ENCODE measurements at regions not wholly inside any gene's neighbourhood (a gene's known extent, or its start where the extent isn't known, plus 50 kb on each side); places are given as distances from the start of the nearest gene placed in this dataset.
"Not testable (repeated sequence)": the region's sequence is repeated elsewhere in the genome, so short reads cannot be mapped to it uniquely, and the experiment has no call there.

- DNase-seq: no peak
Measured at GRCh38 chr7:114279901-114280300, 134.7 kb upstream of the FOXP2 start.

DNA sequence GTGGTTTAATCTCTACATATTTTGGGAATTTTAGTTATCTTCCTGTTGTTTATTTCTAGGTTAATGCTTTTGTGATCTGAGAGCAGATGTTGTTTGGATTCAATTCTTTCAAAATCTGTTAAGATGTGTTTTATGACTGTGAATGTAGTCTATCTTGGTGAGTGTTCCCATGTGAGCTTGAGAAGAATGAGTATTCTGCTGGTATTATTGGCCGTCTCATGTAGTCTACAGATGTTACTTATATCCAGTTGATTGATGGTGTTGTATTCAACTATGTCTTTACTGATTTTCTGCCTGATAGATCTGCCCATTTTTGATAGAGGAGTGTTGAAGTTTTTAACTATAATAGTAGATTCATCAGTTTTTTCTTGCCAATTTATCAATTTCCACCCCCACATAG is 141.4 kb upstream of the FOXP2 start:
- DNase-seq: no peak

GRCh38 chr7:114269714-114270113 is 144.9 kb upstream of the FOXP2 start:
- DNase-seq: no peak

- not testable (repeated sequence) for DNase-seq
Measured at GRCh38 chr7:114267550-114267949, 147.1 kb upstream of the FOXP2 start.

DNA sequence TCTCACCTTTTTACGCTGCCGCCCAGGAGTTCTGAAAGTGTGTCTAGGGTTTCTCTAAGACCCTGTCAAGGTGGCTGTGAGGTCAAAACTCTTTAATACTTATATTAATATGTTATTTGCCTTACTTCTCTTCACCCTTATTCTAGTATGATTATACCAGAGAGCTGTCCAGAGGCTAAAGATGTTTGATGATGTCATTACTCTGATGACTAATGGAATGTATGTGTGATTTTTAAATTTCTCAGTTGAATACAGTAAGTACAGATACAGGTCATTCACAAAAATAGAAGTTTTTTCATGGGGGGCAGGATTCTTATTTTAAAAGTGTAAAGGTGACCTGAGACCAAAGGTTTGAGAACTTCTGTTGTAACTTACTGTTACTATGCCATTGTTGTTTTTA is 150.6 kb upstream of the FOXP2 start:
- DNase-seq: no peak

DNA sequence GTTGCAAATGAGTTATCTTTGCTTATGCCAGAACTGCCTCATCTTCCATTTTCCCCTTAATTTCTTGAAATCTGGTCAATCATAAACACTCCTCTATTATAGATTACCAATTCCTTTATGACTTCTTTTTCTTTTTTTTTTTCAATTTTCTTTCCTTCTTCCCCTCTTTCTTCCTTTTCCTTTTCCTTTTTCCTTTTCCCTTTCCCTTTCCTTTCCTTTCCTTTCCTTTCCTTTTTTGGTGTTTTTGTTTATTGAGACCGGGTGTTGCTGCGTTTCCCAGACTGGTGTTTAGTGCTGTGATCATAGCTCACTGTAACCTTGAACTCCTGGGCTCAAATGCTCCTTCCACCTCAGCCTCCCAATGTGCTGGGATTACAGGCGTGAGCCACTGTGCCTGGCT is 151.4 kb upstream of the FOXP2 start:
- DNase-seq: no peak

GRCh38 chr7:114255404-114255841 is 159.2 kb upstream of the FOXP2 start:
- no peak for DNase-seq

- DNase-seq: no peak
Measured at GRCh38 chr7:114243646-114244045, 171.0 kb upstream of the FOXP2 start.

- DNase-seq: no peak
Measured at GRCh38 chr7:114242992-114243507, 171.6 kb upstream of the FOXP2 start.

DNA sequence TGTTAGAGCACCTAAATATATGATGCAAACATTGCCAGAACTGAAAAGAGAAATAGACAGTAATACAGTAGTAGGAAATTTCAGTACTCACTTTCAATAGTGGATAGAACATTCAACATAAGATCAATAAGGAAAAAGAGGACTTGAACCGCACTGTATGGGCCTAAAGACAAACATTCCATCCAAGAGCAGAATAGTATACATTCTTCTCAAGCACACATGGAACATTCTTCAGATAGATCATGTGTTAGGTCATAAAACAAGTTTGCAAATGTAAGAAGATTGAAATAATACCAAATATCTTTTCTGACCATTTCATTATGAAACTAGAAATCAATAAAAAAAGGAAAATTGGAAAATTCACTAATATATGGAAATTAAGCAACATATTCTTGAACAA is 185.4 kb upstream of the FOXP2 start:
- no peak for DNase-seq

DNA sequence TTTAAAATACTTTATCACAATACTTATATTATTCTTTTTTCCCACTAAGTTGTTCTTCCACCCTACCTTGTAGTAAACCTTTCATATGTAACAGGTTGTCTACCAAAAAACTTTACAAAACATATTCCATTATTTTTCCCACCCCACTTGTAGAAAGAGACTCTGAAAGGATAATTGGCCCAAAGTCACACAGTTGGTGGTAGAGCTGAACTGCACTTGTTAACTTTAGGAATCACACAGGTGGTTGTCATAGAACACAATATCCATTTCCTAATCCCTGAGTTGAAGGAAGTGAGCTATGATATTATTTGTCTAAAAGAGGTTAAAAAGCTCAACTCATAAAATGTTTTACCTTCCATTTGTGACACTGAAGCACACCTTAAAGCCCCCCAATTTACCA is 188.8 kb upstream of the FOXP2 start:
- DNase-seq: no peak

DNA sequence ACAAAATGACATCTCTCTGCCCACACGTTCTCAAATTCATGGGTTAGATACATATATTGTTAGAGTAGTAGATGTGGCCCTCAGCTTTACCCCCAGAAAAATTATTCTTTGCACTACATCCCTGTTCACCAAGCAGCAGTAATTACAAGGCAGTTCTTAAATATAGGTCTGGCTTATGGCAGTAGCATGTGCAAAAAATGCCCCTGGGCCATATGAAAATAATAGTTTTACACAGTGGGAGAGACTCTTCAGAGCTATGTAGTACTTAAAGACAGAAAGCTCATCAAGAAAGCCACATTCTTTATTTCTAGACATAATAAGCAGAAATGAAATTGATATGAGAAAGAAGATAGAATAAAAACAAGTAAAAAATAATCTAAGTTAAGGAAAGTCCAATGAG is 196.3 kb upstream of the FOXP2 start:
- no peak for DNase-seq

GRCh38 chr7:114217026-114217806 is 197.4 kb upstream of the FOXP2 start:
- DNase-seq: no peak

DNA sequence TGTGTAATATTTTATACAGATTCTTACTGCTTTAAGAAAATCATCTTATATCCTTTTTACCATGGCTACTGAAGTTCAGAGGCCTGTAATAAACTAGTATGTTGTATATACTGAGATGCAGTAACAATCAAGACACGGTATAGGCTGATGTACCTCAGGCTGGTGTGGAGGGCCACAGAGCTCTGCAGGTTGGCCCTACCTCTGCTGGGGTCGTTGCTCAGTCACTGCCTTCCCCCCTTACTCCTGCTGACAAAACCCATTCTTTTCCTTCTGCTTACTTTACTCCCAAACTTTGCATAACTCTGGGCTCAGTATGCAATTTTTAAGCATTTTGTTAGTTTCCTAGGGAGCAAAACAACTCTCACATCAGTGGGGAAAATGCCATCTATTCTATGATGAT is 200.1 kb upstream of the FOXP2 start:
- no peak for DNase-seq

DNA sequence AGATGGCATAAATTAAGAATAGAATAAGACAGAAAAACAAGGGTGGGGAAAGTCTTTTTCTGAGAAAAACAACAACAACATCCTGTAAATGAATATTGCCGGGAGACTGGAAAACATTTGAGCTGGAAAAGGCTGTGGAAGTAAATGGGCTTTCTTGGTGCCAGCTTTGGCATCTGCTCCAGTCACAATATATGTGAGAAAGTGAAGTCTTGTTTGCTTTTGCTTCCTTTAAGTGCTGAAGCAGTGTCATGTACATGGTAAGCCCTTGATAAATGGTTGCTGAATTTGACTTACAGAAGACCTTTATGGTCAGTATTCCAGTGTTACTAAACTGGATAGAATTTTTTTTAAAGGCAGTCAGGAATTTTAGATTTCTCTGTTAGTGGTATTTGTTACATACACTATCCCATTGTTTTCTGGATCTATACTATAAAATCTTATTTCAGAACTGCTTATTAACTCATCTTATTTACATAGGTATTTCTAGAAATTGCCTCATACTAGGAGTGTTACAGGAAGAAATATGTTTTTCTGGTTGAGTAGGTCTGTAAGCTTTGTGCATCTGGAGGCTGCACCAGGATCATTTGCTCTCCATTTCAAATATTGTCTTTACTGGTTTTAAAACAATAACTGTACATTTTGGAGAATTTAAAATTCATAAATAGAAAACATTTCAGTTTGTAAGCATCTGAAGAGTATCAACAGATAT is 201.7 kb upstream of the FOXP2 start:
- no peak for DNase-seq

GRCh38 chr7:114209968-114210367 is 204.6 kb upstream of the FOXP2 start:
- DNase-seq: no peak

GRCh38 chr7:114206688-114207087 is 207.9 kb upstream of the FOXP2 start:
- DNase-seq: no peak

- DNase-seq: no peak
Measured at GRCh38 chr7:114196517-114196916, 218.1 kb upstream of the FOXP2 start.

DNA sequence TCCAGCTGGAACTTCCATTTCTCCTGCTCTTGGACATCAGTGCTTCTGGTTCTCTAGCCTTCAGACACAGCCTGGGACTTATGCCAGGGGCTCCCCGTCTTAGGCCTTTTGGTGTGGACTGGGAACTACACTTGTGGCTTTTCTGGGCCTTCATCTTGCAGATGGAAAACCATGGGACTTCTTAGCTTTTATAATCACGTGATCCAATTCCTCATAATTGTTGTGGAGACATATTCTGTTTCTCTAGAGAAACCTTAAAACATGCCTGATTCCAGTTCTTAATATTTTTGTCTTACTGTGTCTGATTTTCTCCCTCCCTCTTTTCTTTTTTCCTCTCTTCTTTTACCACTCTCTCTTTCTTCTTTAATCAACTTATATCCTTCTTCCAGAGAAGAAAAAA is 224.2 kb upstream of the FOXP2 start:
- DNase-seq: no peak

- no peak for DNase-seq
Measured at GRCh38 chr7:114183311-114184088, 231.1 kb upstream of the FOXP2 start.

DNA sequence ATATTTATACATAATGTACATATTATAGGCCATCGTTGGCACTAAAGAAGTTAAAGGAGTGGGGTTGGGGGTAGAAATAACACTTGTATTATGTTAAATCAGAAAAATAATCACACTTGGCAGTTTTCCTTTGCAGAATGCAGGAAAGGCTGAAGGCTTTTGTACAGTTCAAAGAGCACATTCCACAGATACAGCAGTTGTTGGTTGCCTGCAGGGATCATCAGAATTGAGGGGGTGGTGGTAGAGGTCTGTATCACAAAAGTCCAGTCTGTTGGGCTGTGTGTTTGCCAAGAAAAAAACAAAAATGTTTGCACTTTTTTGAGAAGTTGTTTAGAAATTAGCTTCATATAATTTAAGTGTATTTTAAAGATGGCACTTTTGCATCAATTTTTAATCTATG is 231.8 kb upstream of the FOXP2 start:
- no peak for DNase-seq

DNA sequence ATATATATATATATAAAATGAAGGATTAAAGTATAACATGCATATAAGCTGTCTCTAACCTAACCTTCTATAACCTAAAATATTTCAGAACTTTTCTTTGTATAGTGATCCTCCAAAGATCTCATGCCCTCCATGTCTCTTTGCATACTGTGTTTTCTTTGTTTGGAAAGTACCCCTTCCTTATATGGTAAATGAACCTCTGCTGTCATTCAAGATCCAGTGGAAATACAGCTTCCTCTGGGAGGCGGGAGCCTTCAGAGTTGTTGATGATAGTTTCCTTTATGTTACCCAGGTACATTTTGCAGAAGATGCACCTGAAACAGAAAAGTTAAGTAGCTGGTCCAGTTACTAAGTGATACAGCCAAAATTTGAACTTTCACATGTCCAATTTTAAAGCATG is 233.3 kb upstream of the FOXP2 start:
- DNase-seq: no peak

DNA sequence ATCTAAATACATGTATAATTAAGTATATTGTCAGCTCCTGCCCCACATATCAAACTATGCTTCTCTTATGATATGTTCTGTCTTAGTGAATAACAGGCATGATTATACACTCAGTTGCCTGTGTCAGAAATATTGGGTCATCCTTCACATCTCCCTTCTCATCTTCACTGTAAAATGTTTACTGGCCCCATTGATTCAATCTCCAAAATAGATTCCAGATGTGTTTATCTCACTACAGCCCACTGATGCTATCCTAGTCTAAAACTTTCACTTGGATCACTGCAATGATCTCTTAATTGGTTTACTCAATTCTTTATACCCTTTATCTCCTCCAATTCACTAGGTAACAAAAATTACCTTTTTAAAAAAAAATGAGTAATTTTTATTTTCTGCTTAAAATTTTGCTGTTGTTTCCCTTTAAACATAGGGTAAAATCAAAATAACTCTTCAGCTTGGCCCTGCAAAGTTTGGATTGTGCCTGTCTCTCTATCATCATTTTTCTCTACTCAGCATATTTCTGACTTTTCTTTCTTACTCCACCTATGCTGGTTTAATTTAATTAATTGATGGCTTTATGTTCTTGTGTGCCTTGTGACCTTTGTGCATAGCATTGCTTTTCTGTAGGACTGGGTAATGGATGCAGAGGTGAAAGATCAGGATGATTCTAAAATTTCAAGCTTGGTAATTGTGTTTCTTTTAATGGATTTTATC is 233.9 kb upstream of the FOXP2 start:
- DNase-seq: no peak

Data from stimulated activated CD4-positive, alpha-beta T cell treated with anti-CD3 and anti-CD28 coated beads, Interleukin-15, amount 100 ng/mL, for 24 hours (primary cell).